GDM1 (cell line): ENCODE measurements at regions not wholly inside any gene's neighbourhood (a gene's known extent, or its start where the extent isn't known, plus 50 kb on each side); places are given as distances from the start of the nearest gene placed in this dataset.
"Not testable (repeated sequence)": the region's sequence is repeated elsewhere in the genome, so short reads cannot be mapped to it uniquely, and the experiment has no call there.

Experiments used
- DNase-seq: peaks from one replicate; lab custom pipeline; 2025; lab: John Stamatoyannopoulos, UW

GRCh38 chr9:1919229-1919628 is 95.9 kb upstream of the SMARCA2 start:
- no peak for DNase-seq

- DNase-seq = no peak
These were observed 94.8 kb upstream of the SMARCA2 start for GRCh38 chr9:1920386-1920785.

GRCh38 chr9:1922026-1922425 is 93.1 kb upstream of the SMARCA2 start:
- DNase-seq = no peak

GRCh38 chr9:1927546-1927945 is 87.6 kb upstream of the SMARCA2 start:
- DNase-seq = no peak

GRCh38 chr9:1929134-1929533 is 86.0 kb upstream of the SMARCA2 start:
- no peak for DNase-seq

GRCh38 chr9:1929722-1930244 is 85.4 kb upstream of the SMARCA2 start:
- no peak for DNase-seq

- DNase-seq = not testable (repeated sequence)
These were observed 84.9 kb upstream of the SMARCA2 start for GRCh38 chr9:1930245-1930736.

- DNase-seq = no peak
These were observed 77.0 kb upstream of the SMARCA2 start for GRCh38 chr9:1938135-1938534.

- no peak for DNase-seq
These were observed 76.4 kb upstream of the SMARCA2 start for GRCh38 chr9:1938675-1939170.

GRCh38 chr9:1939466-1939865 is 75.7 kb upstream of the SMARCA2 start:
- DNase-seq = no peak

- no peak for DNase-seq
These were observed 75.2 kb upstream of the SMARCA2 start for GRCh38 chr9:1939926-1940368.

GRCh38 chr9:1941989-1942388 is 73.2 kb upstream of the SMARCA2 start:
- no peak for DNase-seq

- DNase-seq = no peak
These were observed 68.4 kb upstream of the SMARCA2 start for GRCh38 chr9:1946526-1947283.

- no peak for DNase-seq
These were observed 67.7 kb upstream of the SMARCA2 start for GRCh38 chr9:1947438-1947837.

GRCh38 chr9:1948541-1948940 is 66.6 kb upstream of the SMARCA2 start:
- DNase-seq = no peak

- no peak for DNase-seq
These were observed 63.7 kb upstream of the SMARCA2 start for GRCh38 chr9:1951446-1951845.

- no peak for DNase-seq
These were observed 63.1 kb upstream of the SMARCA2 start for GRCh38 chr9:1952001-1952400.

- no peak for DNase-seq
These were observed 60.9 kb upstream of the SMARCA2 start for GRCh38 chr9:1954238-1954637.

GRCh38 chr9:1956958-1957357 is 58.2 kb upstream of the SMARCA2 start:
- no peak for DNase-seq

GRCh38 chr9:1957856-1958255 is 57.3 kb upstream of the SMARCA2 start:
- DNase-seq = no peak

GRCh38 chr9:1959371-1959770 is 55.8 kb upstream of the SMARCA2 start:
- DNase-seq = no peak

- no peak for DNase-seq
These were observed 54.7 kb upstream of the SMARCA2 start for GRCh38 chr9:1960342-1961042.

GRCh38 chr9:1962122-1962521 is 53.0 kb upstream of the SMARCA2 start:
- no peak for DNase-seq
